Adipose tissue (tissue), 3 donors: ENCODE measurements at regions not wholly inside any gene's neighbourhood (a gene's known extent, or its start where the extent isn't known, plus 50 kb on each side); places are given as distances from the start of the nearest gene placed in this dataset.
"Not testable (repeated sequence)": the region's sequence is repeated elsewhere in the genome, so short reads cannot be mapped to it uniquely, and the experiment has no call there.

ENCODE experiments used
- H3K27ac ChIP-seq: one replicate; pipeline ENCODE4 v1.5.1; 2013; ENCODE audit warnings: low read depth, low read length
- WGBS, 3 donors: extraction: QIAGEN DNeasy Blood & Tissue Kit; methylation state at CpG; one replicate each; pipeline ENCODE4 v1.1.7; 2013; 5-methylcytosine and 5-hydroxymethylcytosine counted together
- donor health status: healthy with polysubstance abuse.
- donor health status: Bipolar disorder and iron deficiency.
- donor health status: healthy.

GRCh38 chr9:96158909-96159575 lies 142.9 kb downstream of the HSD17B3 start:
- H3K27ac ChIP-seq, result no peak overlapping the region
- WGBS, 3 donors, result 57 to 61% (median 58%) methylated on average over 9 of the region's 9 CpGs

- WGBS, 3 donors, result 87 to 97% (median 88%) methylated on average over 8 of the region's 8 CpGs
- H3K27ac ChIP-seq, result no peak overlapping the region
Observed at GRCh38 chr9:96158147-96158546, 143.8 kb downstream of the HSD17B3 start.

- H3K27ac ChIP-seq, result no peak overlapping the region
- WGBS, 3 donors, result 0 to 50% (median 0%) methylated on average over 1 of the region's 1 CpG
Observed at GRCh38 chr9:96157675-96158074, 144.3 kb downstream of the HSD17B3 start.

GRCh38 chr9:96156171-96156974 lies 145.6 kb downstream of the HSD17B3 start:
- 58 to 66% (median 64%) methylated on average over 10 of the region's 10 CpGs for WGBS, 3 donors

GRCh38 chr9:96154081-96154480 lies 147.9 kb downstream of the HSD17B3 start:
- 82 to 95% (median 94%) methylated on average over 13 of the region's 13 CpGs for WGBS, 3 donors
- no peak overlapping the region for H3K27ac ChIP-seq

More at GRCh38 chr9:96156171-96156974, 145.6 kb downstream of the HSD17B3 start:
- no peak overlapping the region for H3K27ac ChIP-seq

- 47 to 78% (median 73%) methylated on average over 2 of the region's 2 CpGs for WGBS, 3 donors
- no peak overlapping the region for H3K27ac ChIP-seq
Observed at GRCh38 chr9:96152550-96152949, 149.4 kb downstream of the HSD17B3 start.

- 53 to 75% (median 59%) methylated on average over 11 of the region's 11 CpGs for WGBS, 3 donors
- H3K27ac ChIP-seq, result no peak overlapping the region
Observed at GRCh38 chr9:96150324-96151227, 151.4 kb downstream of the HSD17B3 start.

GRCh38 chr9:96149533-96150280 lies 152.3 kb downstream of the HSD17B3 start:
- WGBS, 3 donors, result 40 to 62% (median 43%) methylated on average over 13 of the region's 13 CpGs

GRCh38 chr9:96148634-96149532 lies 153.1 kb downstream of the HSD17B3 start:
- no peak overlapping the region for H3K27ac ChIP-seq

More at GRCh38 chr9:96149533-96150280, 152.3 kb downstream of the HSD17B3 start:
- H3K27ac ChIP-seq, result no peak overlapping the region

GRCh38 chr9:96147029-96147428 lies 154.9 kb downstream of the HSD17B3 start:
- H3K27ac ChIP-seq, result not testable (repeated sequence)
- 38 to 77% (median 39%) methylated on average over 11 of the region's 11 CpGs for WGBS, 3 donors

More at GRCh38 chr9:96148634-96149532, 153.1 kb downstream of the HSD17B3 start:
- WGBS, 3 donors, result 50 to 59% (median 57%) methylated on average over 8 of the region's 8 CpGs

GRCh38 chr9:96141666-96142065 lies 160.3 kb downstream of the HSD17B3 start:
- WGBS, 3 donors, result 57 to 65% (median 65%) methylated on average over 5 of the region's 5 CpGs
- H3K27ac ChIP-seq, result no peak overlapping the region

- H3K27ac ChIP-seq, result no peak overlapping the region
- WGBS, 3 donors, result 84 to 91% (median 86%) methylated on average over 11 of the region's 11 CpGs
Observed at GRCh38 chr9:96141128-96141474, 160.9 kb downstream of the HSD17B3 start.

GRCh38 chr9:96140296-96141127 lies 161.5 kb downstream of the HSD17B3 start:
- no peak overlapping the region for H3K27ac ChIP-seq
- WGBS, 3 donors, result 63 to 71% (median 69%) methylated on average over 32 of the region's 32 CpGs

GRCh38 chr9:96139592-96140295 lies 162.2 kb downstream of the HSD17B3 start:
- WGBS, 3 donors, result 55 to 57% (median 57%) methylated on average over 15 of the region's 15 CpGs
- H3K27ac ChIP-seq, result no peak overlapping the region

- H3K27ac ChIP-seq, result no peak overlapping the region
- 89 to 93% (median 92%) methylated on average over 3 of the region's 3 CpGs for WGBS, 3 donors
Observed at GRCh38 chr9:96138616-96139015, 163.4 kb downstream of the HSD17B3 start.
